Stimulated activated CD4-positive, alpha-beta T cell treated with anti-CD3 and anti-CD28 coated beads, Interleukin-2, amount 100 ng/mL, for 48 hours (primary cell): ENCODE measurements at regions not wholly inside any gene's neighbourhood (a gene's known extent, or its start where the extent isn't known, plus 50 kb on each side); places are given as distances from the start of the nearest gene placed in this dataset.

Experiments
- DNase-seq, 2 donors: peaks; one replicate each; pipeline ENCODE4 v3.0.0-alpha.2; 2020

GRCh38 chr16:87219287-87219909, 97.8 kb downstream of the C16orf95 start:
- DNase-seq, result no peak

GRCh38 chr16:87221633-87222032, 95.6 kb downstream of the C16orf95 start:
- no peak for DNase-seq

GRCh38 chr16:87222335-87222734, 94.9 kb downstream of the C16orf95 start:
- DNase-seq, result no peak

- no peak for DNase-seq
Measured at GRCh38 chr16:87223656-87224248, 93.4 kb downstream of the C16orf95 start.

GRCh38 chr16:87226926-87227295, 90.3 kb downstream of the C16orf95 start:
- DNase-seq, result no peak

GRCh38 chr16:87227296-87227951, 89.8 kb downstream of the C16orf95 start:
- DNase-seq, result no peak

GRCh38 chr16:87228363-87228762, 88.8 kb downstream of the C16orf95 start:
- DNase-seq, result no peak

- no peak for DNase-seq
Measured at GRCh38 chr16:87229230-87230188, 87.7 kb downstream of the C16orf95 start.

- no peak for DNase-seq
Measured at GRCh38 chr16:87230571-87230970, 86.6 kb downstream of the C16orf95 start.

- DNase-seq, result no peak
Measured at GRCh38 chr16:87231295-87231694, 85.9 kb downstream of the C16orf95 start.

- no peak for DNase-seq
Measured at GRCh38 chr16:87231911-87232310, 85.3 kb downstream of the C16orf95 start.

- DNase-seq, result no peak
Measured at GRCh38 chr16:87233928-87234327, 83.3 kb downstream of the C16orf95 start.

- no peak for DNase-seq
Measured at GRCh38 chr16:87234601-87235000, 82.6 kb downstream of the C16orf95 start.

- no peak for DNase-seq
Measured at GRCh38 chr16:87235810-87236515, 81.2 kb downstream of the C16orf95 start.

- DNase-seq, result no peak
Measured at GRCh38 chr16:87236516-87237115, 80.6 kb downstream of the C16orf95 start.

GRCh38 chr16:87238361-87238715, 78.9 kb downstream of the C16orf95 start:
- no peak for DNase-seq

- no peak for DNase-seq
Measured at GRCh38 chr16:87239545-87239944, 77.6 kb downstream of the C16orf95 start.

- no peak for DNase-seq
Measured at GRCh38 chr16:87240211-87241136, 76.7 kb downstream of the C16orf95 start.

GRCh38 chr16:87241137-87241771, 75.9 kb downstream of the C16orf95 start:
- no peak for DNase-seq

GRCh38 chr16:87243478-87243877, 73.7 kb downstream of the C16orf95 start:
- no peak for DNase-seq
